ENCODE measurements at regions not wholly inside any gene's neighbourhood (a gene's known extent, or its start where the extent isn't known, plus 50 kb on each side); places are given as distances from the start of the nearest gene placed in this dataset.

- TF ChIP-seq, protein P1, sequence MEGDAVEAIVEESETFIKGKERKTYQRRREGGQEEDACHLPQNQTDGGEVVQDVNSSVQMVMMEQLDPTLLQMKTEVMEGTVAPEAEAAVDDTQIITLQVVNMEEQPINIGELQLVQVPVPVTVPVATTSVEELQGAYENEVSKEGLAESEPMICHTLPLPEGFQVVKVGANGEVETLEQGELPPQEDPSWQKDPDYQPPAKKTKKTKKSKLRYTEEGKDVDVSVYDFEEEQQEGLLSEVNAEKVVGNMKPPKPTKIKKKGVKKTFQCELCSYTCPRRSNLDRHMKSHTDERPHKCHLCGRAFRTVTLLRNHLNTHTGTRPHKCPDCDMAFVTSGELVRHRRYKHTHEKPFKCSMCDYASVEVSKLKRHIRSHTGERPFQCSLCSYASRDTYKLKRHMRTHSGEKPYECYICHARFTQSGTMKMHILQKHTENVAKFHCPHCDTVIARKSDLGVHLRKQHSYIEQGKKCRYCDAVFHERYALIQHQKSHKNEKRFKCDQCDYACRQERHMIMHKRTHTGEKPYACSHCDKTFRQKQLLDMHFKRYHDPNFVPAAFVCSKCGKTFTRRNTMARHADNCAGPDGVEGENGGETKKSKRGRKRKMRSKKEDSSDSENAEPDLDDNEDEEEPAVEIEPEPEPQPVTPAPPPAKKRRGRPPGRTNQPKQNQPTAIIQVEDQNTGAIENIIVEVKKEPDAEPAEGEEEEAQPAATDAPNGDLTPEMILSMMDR (IDR thresholded peaks at IDR 0.05) = no peak
- TF ChIP-seq POLR2A (IDR thresholded peaks at IDR 0.05) = no peak
These were observed 622.2 kb downstream of the MMUT start for GRCh38 chr6:48840896-48841295.
